ENCODE measurements at regions not wholly inside any gene's neighbourhood (a gene's known extent, or its start where the extent isn't known, plus 50 kb on each side); places are given as distances from the start of the nearest gene placed in this dataset.

DNA sequence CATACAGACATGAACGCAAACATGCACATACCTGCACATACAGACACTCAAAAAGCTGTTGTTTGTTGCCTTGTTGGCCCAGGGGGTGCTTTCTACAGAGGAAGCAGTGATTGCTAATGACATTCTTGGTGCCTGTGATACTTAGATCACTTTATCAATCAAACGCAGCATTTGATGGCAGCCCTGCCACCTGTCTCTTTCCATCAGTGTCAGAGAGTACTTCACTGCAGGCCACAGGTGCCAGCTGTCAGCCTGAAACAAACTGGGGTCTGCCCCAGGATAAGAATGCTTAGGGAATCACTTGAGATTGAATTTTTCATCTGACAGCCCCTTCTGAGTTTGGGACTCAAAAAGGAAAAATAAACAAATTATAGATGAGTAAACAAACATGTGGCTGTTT is 388.9 kb upstream of the SGCD start:
- no peak for DNase-seq

DNA sequence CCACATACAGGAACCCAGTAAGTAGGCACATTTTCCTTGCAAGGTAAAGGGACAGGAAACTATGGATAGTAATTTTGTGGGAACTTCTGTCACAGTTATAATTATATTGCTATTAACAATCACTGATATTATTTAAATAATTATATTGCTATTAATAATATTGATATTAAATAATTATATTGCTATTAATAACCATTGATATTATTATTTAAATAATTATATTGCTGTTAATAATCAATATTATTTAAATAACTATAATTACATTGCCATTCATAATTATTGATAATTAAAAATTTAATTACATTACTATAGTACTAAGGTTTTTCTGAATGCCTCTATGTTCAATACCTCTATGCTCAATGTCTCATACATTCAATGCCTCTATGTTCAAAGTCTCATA is 385.6 kb upstream of the SGCD start:
- no peak for DNase-seq

DNA sequence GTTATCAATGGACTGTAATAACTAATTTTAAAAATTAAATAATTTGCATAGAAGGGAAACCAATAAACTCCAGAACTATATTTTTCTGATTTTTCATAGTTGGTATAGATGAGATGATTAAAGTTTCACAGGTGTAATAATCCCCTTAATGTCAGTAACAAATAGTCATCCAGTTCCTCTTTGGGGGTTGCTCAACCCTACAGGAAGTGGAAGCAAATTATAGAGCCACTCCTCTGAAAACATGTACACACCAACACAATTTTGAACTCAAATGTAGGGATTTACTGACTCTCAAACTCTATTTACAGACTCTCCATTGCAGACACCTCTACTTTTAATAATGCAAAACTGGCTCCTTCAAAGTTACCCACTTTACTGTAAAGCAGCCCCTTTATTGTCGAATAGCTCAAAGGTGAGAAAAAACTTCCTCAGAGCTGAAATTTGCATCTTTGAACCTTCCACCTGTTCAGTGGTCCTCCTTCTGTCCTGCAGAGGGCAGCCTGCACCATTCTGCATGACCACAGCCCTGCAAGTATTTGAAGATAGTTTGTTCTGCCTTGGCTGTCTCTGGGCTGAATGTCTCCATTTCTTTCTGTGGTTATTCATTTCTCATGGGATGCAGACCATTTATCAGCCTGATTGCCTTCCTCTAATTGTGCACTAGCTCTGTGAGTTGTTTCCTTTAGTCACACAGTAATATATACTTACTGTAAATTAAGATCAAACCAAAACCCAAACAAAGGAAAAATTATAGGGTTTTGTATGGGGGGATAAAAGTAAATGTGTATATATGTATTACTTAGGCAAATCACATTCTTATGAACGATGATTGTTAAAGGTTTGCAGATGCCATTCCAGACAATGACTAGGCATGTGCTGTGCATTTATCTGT is 383.2 kb upstream of the SGCD start:
- peak; percentile 35 for DNase-seq

DNA sequence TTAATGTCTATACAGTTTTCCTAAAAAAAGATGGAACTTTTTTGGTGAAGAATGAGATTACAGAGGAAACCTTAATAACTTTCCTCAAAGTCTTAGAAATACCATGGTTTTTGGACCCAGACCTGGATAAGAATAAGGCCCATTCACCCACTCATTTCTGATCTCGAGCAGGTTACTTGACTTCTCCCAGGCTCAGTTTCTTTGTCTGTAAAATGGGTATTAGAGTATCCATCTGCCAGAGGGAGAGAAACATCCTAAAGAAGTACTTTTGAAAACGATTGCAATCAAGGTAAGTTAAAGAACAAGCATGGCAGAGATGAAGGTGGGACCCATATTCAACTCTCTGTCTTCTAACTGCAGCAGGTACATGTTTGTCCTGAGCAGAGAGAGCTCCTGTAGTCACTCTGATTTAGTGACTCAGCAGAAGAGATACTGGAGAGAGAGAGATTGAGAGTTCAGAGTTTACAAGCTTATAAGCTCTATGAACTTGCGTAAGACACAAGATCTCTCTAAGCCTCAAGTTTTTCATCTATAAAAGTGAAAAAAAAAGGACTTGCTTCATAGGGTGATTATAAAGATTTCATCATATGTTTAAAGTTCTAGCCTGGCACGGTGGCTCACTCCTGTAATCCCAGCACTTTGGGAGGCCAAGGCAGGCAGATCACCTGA is 379.4 kb upstream of the SGCD start:
- DNase-seq = peak; percentile 28

DNA sequence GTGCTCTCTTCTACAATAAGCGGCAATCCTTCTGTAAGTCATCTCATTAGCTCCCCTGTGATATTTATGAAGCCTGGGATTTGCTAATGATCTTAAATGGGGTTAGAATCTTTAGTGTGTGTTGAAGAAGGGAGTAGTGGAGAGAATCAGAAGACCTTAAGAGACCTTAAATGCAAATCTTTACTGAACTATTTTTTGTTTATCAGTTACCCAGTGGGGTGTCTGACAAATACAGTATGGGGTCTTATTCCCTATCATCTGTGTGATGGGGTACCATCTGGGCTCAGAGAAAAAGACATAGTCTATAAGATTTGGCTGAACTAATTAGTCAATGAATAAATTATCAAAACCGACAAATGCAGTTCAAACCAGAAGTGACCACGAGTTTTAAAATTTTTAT is 378.4 kb upstream of the SGCD start:
- DNase-seq = no peak

DNA sequence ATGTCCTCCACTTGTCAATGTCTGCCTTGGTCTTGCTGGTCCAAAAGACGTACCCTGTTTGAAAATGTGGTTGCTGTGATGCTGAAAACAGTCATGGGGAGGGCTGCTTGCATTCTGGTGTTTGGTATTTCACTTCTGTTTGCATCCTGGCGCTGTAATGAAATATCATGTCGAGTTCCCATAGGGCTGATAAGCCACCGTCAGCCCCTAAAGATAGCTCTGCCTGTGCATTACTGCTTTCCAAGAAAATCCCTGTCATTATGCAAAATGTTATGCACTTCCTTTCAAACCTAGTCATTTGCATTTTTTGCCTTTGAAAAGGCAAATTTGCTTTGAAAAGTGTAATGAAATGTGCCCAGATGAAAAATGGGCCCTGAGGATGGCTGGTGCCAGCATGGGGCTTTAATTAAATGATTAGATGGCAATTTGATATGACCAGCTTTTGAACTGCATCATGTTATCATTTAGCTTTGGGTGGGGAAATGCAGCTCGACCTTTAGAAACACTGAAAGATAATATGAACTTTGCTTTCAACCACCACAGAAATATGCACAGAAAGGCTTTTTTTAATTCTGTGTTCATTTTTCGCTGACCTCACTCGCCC is 374.4 kb upstream of the SGCD start:
- no peak for DNase-seq

DNA sequence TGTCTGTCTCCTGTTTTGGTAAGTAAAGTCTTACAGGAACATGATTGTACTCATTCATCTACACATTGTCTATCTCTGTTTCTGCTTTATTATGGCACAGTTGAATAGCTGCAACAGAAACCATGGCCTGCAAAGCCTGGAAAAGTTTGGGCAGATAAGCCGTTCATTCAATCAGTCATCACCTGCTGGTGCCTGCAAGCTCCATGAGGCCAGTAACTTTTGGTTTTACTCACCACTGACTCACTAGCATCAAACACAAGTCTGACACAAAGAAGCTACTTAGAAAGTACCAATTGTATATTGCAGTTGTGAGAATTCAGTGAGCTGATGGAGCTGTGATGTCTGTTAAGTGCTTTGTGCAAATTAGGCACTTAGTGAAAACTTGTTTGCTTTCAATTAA is 373.6 kb upstream of the SGCD start:
- DNase-seq = peak; percentile 23

DNA sequence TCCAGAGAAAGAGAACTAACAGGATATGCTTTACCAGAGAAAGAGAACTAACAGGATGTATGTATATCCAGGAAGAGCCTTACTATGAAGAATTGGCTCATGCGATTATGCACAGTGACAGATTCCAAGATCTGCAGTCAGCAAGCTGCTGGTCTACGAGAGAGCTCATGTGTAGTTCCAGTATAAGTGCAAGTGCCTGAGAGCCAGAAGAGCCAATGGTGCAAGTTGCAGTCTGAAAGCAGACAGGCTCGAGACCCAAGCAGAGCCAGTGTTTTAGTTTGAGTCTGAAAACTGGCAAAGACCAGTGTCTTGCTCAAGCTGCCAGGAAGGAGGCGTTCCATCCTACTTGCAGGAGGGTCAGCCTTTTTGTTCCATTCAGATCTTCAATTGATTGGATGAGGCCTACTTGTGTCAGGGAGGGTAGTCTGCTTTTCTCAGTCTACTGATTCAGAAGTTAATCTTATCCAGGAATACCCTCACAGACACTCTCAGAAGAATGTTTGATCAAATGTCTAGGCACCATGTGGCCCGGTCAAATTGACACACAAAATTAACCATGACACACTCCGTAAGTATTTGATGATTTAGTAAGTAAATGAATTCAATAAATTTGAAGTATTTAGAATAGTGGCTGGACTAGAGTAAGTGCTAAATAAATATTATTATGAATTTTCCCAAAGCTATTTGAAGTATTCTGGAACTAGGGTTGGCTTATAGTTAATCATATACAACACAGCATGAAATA is 372.1 kb upstream of the SGCD start:
- peak; percentile 42 for DNase-seq

DNA sequence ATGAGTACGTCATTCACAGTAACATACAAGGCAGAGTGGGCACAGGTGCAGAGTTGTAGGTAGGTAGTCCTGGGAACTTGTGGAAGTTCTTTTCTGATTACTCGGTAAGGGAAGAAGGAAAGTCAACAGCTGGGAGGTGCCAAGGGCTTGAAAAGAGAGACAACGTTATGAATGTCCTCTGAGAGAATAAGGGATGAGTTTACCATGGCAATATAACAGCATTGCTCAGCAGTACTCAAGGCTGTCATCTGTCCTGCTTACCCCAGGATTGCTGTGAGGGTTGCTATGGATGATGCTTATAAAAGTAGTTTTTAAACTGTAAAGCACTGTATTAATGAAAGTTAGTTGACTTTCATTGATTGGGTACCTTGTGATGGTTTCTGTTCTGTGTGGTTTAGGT is 369.1 kb upstream of the SGCD start:
- DNase-seq = no peak

DNA sequence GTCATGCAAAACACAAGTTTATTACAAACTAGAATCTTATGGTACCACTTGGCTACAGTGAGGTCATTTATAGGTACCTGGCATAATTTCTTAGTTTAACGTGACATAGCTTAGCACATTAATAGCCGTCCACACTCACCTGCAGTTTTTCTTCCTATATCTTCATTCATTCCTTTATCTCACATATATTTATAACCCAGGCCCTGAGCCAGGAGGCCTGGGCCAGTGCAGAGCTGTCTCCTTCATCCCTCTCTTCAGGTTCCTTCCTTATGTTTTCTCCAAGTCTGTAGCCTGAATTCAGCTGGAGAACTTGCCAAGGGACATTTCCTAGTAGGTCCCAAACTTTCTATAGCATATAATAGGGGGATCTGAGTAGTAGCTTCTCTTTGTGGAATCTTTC is 367.9 kb upstream of the SGCD start:
- DNase-seq = no peak

DNA sequence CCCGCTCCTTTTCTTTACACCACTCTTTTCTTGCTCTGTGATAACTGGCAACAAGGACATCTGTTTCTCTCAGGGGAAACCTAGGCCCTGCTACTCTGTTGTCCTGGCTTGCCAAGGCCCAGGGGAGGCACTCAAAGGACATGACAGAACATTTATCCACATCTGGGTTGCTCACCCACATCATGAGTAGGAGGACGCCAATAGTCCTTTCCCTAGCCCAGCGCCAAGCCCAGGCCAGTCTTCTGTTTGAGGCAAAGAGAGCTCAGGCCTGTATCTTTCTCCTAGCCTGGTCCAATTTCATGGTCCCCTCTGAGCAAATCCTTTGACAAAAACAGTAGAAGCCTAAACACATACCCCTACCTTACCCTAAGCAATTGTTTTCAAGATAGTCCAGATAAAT is 366.8 kb upstream of the SGCD start:
- DNase-seq = no peak

DNA sequence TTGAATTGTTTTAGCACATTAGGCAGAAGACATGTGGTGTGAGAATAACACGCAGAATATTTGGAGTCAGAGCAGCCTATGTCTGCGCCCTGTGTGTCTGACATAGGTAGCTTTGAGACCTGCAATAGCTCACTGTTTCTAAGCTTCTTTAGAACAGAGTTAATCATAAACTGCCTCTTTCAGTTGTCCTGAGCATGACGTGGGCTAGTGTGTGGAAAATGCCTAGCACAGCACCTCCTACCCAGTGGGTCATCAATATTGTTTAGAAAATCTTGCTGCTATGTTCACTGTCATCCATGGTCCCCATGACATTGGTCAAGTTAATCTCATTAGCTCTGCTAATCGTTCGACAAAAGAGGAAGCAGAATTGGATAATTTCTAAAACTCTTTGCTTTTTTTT is 357.4 kb upstream of the SGCD start:
- DNase-seq = no peak

DNA sequence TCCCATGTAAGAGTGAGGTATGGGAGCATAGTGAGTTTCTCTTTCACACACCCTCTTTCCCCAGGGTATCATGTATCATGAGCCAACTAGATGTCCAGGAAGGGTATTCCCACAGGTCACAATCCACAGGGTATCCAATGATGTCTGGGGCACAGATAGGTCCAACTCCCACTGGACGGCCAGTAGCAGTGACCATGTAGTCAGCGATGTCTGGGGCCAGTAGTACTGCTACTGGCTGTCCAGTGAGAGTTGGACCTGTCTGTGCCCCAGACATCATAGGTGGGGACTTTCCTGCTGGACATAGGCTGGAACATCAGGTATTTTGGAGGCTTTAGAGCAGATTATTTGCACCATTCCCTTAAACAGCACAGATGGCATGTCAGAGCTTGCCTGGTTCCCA is 352.6 kb upstream of the SGCD start:
- DNase-seq = no peak

DNA sequence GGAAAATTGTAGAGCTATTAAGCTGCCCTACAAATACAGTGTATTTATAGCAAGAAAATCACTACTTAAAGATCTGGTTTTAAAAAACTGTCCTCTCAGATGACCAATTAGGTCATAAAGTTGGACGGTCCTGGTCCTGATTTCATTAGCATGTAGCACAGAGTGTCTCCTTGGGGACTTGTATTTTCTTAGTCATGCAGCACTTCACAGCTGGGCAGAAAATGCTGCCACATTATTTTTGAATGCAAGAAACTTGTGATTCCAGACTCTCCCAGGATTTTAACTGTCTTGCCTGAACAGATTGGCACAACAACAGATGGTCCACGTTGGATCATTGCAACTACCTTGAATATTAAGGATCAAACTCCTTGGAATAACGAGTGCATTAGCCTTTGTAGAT is 348.1 kb upstream of the SGCD start:
- DNase-seq = no peak

DNA sequence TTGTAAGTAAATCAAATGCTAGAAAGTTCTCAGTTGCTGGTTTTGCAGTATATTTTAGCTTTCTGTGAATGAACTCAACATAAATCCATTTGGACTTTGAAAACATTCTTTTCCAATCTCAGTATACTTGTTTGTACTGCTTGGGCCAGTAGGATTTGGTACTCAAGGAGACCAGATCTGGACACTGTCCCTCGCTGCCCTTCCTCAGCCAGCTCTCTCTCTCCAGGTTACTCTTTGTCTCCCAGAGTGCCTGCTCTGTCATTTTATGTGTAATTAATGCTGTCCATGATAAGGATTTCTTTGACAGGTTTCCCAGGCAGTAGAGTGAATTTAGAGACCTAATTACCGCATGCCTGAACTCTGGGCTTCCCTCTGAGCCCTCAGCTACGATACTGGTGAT is 344.6 kb upstream of the SGCD start:
- DNase-seq = no peak

DNA sequence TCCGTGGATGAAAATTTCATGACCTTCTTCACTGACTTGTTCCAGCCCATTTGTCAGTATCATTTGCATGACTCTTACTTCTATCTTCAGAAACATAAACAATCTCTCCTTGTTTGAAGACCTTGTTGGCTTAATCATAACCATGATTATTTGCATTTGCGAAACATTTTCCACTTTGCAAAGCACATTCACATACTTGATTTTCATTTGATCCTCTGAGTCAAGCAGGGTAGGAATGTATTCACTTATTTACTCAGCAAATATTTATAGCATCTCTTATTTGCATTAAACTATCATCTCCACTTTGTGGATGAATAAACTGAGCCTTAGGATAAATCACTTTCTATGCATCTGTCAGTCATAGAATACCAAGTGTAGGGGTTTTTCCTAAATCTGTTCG is 343.0 kb upstream of the SGCD start:
- peak; percentile 76 for DNase-seq

DNA sequence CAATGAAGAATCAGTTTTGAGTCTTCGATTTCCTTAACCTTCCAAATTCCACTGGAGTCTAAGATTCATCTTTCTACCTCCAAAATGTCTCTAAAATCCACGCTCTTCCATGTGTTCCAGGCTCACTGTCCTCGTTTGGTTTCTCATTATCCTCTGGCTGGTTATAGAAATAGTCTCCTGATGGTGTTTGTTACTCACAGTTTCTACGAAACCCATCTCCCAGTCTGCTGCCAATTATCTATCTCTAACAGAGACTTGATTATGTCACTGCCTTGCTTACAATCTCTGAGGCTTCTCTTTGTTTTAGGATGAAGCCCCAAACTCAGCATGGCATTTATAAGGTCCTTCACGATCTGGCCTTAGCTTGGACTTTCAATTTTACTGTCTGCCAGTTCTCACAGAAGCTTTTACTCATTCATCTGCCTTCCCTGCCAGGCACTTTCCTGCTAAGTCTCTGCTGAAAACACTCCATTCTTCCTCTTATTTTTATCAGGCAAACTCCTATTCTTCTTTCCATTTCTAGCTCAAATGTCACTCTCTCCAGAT is 339.6 kb upstream of the SGCD start:
- DNase-seq = no peak

DNA sequence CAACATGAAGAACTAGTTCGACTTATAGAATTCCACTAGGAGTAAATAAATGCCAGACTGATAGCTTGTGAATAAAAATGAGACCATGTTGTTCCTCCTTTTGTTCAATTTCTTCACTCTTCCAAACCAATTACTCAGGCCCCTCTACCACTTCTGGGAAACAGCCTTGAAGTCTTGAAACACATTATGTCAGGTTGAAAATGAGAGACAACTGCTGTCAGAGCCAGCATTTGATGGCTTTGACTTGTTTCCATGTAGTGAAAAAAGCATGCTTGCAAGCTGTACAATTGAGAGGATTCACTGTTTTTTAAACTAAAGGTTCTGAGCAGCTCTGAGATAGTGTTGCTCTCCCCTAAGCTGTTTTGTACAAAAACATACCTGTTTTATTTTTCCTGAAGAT is 337.1 kb upstream of the SGCD start:
- no peak for DNase-seq

DNA sequence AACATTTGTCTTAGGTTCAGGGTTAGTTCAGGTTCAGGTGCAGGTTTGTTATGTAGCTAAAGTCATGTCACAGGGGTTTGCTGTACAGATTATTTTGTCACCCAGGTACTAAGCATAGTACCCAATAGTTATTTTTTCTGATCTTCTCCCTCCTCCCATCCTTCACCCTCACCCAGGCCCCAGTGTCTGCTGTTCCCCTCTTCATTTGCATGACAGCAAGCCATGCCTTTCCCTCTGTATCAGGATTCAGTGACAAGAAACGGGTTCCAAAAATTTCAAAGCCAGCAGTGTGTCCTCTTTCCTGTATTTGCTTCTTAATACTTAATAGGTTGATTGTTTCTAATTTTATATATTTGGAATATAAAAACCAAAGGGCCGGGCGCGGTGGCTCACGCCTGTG is 330.8 kb upstream of the SGCD start:
- DNase-seq = no peak

DNA sequence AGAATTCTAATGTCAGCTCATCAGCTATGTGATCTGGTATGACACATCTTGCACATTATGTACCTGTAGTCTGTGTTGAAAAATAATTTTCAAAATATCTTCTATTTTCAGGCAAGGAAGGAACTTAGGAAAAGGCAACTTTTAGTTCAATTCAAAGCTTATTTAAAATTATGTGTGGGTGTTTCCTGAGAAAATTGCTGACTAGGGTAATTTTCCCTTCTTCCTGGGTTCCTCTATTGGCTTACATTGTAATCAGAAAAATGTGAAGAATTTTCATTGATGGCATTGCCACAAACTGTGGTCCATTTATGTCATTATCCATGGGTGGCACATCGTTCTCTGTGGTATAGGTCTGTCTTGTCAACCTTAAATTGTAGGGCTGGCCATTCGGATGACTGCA is 328.7 kb upstream of the SGCD start:
- DNase-seq = no peak

DNA sequence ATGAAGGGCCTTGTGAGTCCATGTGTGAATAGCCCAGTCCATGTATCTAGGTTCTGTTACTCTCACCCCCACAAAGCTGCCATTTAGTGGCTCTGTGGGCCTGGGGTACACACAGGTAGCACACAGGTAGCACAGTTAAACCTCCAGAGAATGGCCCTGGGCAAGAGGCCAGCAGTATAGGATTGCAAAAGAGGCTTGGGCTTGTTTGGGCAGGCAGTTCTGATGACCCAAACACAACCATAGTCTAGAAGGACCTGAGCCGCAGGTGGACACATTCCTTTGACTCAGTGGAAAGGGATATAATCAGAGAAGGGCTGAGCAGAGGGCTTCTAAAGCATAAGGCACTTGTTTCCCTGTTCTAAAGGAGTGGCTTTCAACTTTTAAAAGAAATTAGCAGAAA is 326.8 kb upstream of the SGCD start:
- no peak for DNase-seq

DNA sequence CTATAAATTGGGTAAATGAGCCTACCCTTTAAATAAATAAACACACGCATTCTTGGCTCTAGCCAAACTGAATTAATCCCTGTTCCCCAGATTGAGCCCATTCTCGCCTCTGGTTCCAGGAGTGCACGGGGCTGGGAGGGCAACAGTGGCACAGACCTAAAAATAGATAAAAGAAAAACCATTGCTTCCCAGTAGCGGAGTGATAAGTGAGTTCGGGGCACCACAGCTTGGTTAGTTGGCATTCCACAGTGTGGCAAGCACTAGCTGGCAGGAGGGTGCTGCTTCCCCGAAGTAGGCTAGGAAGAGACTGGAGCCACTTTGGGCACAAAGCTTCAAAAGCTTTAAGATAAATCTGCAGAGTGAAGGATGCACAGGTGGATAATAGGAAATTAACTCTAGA is 322.2 kb upstream of the SGCD start:
- DNase-seq = no peak

DNA sequence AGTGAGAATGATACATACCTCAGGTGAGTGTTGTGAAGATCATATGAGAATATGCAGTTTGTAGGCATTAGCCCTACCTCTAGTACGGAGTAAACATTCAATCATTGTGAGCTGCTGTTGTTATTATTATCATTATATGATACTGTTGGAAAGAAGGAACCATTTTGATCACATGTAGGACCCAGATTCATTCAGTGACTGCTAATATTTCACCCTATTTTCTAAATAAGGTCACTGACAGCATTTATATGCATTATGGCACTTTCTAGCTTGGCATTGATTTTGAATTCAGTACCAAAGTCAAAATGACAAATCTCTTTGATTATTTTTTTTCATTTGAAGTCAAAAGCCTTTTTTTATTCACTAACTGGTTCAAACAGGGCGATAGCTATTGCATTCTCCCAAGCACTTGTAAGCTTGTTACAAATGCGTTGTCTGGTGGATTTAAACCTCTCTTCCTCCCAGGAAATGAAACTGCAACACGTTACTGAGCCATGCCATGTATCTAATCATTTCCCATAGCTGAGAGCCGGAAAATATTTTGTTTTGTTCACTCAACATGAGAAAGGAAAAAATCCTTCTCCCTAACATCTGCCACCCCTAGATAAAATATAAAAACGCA is 320.8 kb upstream of the SGCD start:
- DNase-seq = no peak
